Glomerular endothelial cell (primary cell): ENCODE measurements at regions not wholly inside any gene's neighbourhood (a gene's known extent, or its start where the extent isn't known, plus 50 kb on each side); places are given as distances from the start of the nearest gene placed in this dataset.

ENCODE experiments used
- DNase-seq: peaks from one replicate; pipeline ENCODE4 v3.0.0-alpha.2; 2011; ENCODE audit warnings: low read depth, low spot score; ENCODE audit errors: extremely low read depth

- DNase-seq, result no peak
Observed at GRCh38 chr15:77773903-77774302, 141.2 kb upstream of the LINGO1 start.

GRCh38 chr15:77772641-77773402, 140.1 kb upstream of the LINGO1 start:
- DNase-seq, result no peak

- DNase-seq, result no peak
Observed at GRCh38 chr15:77771616-77772015, 138.9 kb upstream of the LINGO1 start.

GRCh38 chr15:77769700-77770099, 137.0 kb upstream of the LINGO1 start:
- no peak for DNase-seq

- no peak for DNase-seq
Observed at GRCh38 chr15:77768521-77769078, 135.9 kb upstream of the LINGO1 start.

- no peak for DNase-seq
Observed at GRCh38 chr15:77768107-77768506, 135.4 kb upstream of the LINGO1 start.

GRCh38 chr15:77764095-77764494, 131.4 kb upstream of the LINGO1 start:
- DNase-seq, result no peak

GRCh38 chr15:77762747-77763355, 130.1 kb upstream of the LINGO1 start:
- no peak for DNase-seq

GRCh38 chr15:77759896-77760592, 127.3 kb upstream of the LINGO1 start:
- no peak for DNase-seq

- no peak for DNase-seq
Observed at GRCh38 chr15:77753939-77754338, 121.2 kb upstream of the LINGO1 start.

GRCh38 chr15:77753281-77753873, 120.7 kb upstream of the LINGO1 start:
- no peak for DNase-seq

GRCh38 chr15:77749998-77750540, 117.4 kb upstream of the LINGO1 start:
- DNase-seq, result no peak

GRCh38 chr15:77749236-77749997, 116.7 kb upstream of the LINGO1 start:
- no peak for DNase-seq

- DNase-seq, result no peak
Observed at GRCh38 chr15:77748078-77749064, 115.7 kb upstream of the LINGO1 start.

GRCh38 chr15:77747175-77748077, 114.7 kb upstream of the LINGO1 start:
- no peak for DNase-seq

GRCh38 chr15:77746254-77747174, 113.8 kb upstream of the LINGO1 start:
- no peak for DNase-seq

GRCh38 chr15:77744398-77744797, 111.7 kb upstream of the LINGO1 start:
- DNase-seq, result no peak
